Osteoblast (primary cell): ENCODE measurements at regions not wholly inside any gene's neighbourhood (a gene's known extent, or its start where the extent isn't known, plus 50 kb on each side); places are given as distances from the start of the nearest gene placed in this dataset.
A peak's percentile ranks its signal among the peaks of the same experiment; 100 is the strongest.

Experiments used
- DNase-seq: peaks from one replicate; pipeline ENCODE4 v3.0.0; 2011; ENCODE audit warnings: low spot score, mixed read lengths; ENCODE audit not compliant: insufficient read length; ENCODE audit errors: missing footprints
- H2AFZ ChIP-seq: 2 replicates; pipeline ENCODE4 v1.6.0; 2011; ENCODE audit warnings: mild to moderate bottlenecking, low read length
- H3K27ac ChIP-seq: 2 replicates; pipeline ENCODE4 v1.5.1; 2011; ENCODE audit warnings: mild to moderate bottlenecking, low read depth, low read length, moderate library complexity
- H3K27me3 ChIP-seq: 2 replicates; pipeline ENCODE4 v1.6.0; 2012; ENCODE audit warnings: mild to moderate bottlenecking, control low read depth, inconsistent platforms, low read length, moderate library complexity; ENCODE audit not compliant: insufficient read depth
- H3K36me3 ChIP-seq: 2 replicates; pipeline ENCODE4 v1.5.1; 2011; ENCODE audit warnings: mild to moderate bottlenecking, low read length, control low read depth, moderate library complexity; ENCODE audit not compliant: insufficient read depth
- H3K4me1 ChIP-seq: 2 replicates; pipeline ENCODE4 v1.5.1; 2011; ENCODE audit warnings: mild to moderate bottlenecking, low read length, control low read depth, moderate library complexity; ENCODE audit not compliant: insufficient read depth
- H3K4me2 ChIP-seq: 2 replicates; pipeline ENCODE4 v1.6.0; 2011; ENCODE audit warnings: mild to moderate bottlenecking, low read length; ENCODE audit not compliant: insufficient read depth
- H3K4me3 ChIP-seq: fragments of 200-600 bp; sonication (generic); 3 replicates; pipeline ENCODE4 v1.5.1; 2012; ENCODE audit warnings: mild to moderate bottlenecking, low read length, inconsistent platforms; ENCODE audit not compliant: insufficient read depth
- H3K79me2 ChIP-seq: 2 replicates; pipeline ENCODE4 v1.6.0; 2012; ENCODE audit warnings: mild to moderate bottlenecking, low read length, control low read depth, inconsistent platforms; ENCODE audit not compliant: insufficient read depth
- H3K9me3 ChIP-seq: 2 replicates; pipeline ENCODE4 v1.5.1; 2011; ENCODE audit warnings: low read depth, low read length, control low read depth
- H4K20me1 ChIP-seq: 2 replicates; pipeline ENCODE4 v1.6.0; 2012; ENCODE audit warnings: mild to moderate bottlenecking, low read length, control low read depth; ENCODE audit not compliant: insufficient read depth
- TF ChIP-seq, protein P1 (sequence below): IDR thresholded peaks from 2 replicates; pipeline ENCODE4 v1.5.1; 2011; ENCODE audit warnings: mild to moderate bottlenecking, low read depth, low read length, moderate library complexity; ENCODE audit errors: extremely low read depth

DNA sequence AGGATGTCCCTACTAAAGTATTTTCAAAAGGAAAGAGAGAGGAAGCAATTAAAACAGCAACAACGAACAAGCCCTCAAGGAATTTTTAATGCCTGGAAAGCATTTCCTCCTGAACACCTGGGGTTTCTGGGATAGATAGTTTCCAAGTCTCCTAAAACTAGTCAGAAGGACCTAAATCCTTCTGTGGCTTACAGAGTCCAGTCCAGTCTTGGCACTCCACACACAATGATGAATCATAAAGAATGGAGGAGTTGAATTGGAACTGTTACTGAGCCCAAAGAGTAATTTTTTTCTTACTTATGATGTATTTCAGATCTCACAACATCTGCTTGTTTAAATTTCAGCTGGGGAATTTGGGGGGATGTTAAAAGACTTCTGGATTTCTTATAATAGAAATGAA, 144.6 kb upstream of the SETBP1 start:
- Histone ChIP-seq H3K79me2 (no peaks in the 10 kb centered on the region), H3K27me3 (peaks cover 4% of the 10 kb centered on the region), H3K4me3 (no peak overlapping the region), H3K9me3 (no peaks in the 10 kb centered on the region), H3K36me3 (no peaks in the 10 kb centered on the region), H3K27ac (no peak overlapping the region), H3K4me2 (no peak overlapping the region), H3K4me1 (peaks cover 14% of the 10 kb centered on the region), H2AFZ (no peak overlapping the region), H4K20me1 (no peaks in the 10 kb centered on the region)
- DNase-seq: peak; percentile 78
- TF ChIP-seq, protein P1, sequence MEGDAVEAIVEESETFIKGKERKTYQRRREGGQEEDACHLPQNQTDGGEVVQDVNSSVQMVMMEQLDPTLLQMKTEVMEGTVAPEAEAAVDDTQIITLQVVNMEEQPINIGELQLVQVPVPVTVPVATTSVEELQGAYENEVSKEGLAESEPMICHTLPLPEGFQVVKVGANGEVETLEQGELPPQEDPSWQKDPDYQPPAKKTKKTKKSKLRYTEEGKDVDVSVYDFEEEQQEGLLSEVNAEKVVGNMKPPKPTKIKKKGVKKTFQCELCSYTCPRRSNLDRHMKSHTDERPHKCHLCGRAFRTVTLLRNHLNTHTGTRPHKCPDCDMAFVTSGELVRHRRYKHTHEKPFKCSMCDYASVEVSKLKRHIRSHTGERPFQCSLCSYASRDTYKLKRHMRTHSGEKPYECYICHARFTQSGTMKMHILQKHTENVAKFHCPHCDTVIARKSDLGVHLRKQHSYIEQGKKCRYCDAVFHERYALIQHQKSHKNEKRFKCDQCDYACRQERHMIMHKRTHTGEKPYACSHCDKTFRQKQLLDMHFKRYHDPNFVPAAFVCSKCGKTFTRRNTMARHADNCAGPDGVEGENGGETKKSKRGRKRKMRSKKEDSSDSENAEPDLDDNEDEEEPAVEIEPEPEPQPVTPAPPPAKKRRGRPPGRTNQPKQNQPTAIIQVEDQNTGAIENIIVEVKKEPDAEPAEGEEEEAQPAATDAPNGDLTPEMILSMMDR: no peak

DNA sequence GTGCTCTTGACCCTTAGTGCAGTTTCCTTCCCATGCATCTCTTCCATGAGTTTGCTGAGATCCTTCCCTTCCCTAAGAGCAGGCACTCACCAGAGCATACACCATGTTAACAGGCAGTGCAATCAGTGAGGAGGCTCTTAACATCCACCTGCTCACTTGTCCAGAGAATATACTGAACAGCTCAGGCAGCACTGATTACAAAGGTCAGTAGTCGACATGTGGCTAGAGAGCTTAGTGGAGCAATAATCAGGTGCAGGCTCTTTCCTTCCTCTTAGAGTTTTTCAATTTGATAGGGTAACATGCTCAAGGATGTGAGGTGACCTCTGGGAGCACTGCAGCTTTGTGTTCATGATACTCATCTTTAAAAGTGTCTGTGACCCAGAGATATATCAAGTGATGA, 144.1 kb upstream of the SETBP1 start:
- Histone ChIP-seq H3K4me2 (no peak overlapping the region), H3K4me1 (peaks cover 18% of the 10 kb centered on the region), H3K79me2 (no peaks in the 10 kb centered on the region), H3K27ac (no peak overlapping the region), H3K36me3 (no peaks in the 10 kb centered on the region), H4K20me1 (no peaks in the 10 kb centered on the region), H3K9me3 (no peaks in the 10 kb centered on the region), H2AFZ (no peak overlapping the region), H3K4me3 (no peak overlapping the region), H3K27me3 (no peaks in the 10 kb centered on the region)
- TF ChIP-seq, protein P1: no peak
- peak; percentile 67 for DNase-seq

DNA sequence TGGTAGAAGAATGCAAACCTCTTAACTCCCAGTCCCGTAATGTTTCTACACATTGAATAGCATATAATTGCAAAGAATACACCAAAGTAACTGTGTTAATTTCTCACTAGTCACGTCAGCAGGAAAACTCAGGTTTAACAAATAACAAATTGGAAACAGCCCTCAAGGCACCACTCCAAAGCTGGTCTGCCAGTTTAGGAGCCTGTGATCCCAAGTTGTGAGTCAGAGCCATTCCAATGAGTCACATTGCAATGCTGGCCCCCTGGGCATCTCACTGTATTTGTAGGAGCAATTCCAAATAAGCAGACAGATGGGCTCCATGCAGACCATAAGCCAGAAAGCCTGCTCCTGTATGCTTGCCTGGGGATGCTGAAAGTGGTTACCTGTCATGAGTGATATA, 143.2 kb upstream of the SETBP1 start:
- no peaks in the 10 kb centered on the region for H3K27me3 ChIP-seq

DNA sequence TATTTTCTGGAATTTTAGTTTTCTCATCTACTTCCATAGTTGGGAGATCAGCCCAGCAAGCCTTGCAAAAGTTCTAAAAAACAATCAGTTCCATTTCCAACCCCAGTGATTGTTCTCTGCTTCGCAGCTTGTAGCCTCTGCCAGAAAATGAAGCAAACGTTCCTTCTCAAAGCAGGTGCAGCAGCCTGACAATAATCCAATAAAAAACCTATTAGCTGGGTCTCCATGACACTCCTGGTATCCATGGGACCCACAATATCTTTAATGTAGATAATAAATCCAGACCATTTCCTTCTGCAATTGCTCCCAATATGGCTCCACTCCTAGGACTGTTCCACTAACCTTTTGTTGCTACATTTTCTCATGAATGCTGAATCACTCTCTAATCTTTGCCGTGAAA, 140.8 kb upstream of the SETBP1 start:
- H3K9me3 ChIP-seq: no peaks in the 10 kb centered on the region
- no peaks in the 10 kb centered on the region for H3K27me3 ChIP-seq
- no peaks in the 10 kb centered on the region for H4K20me1 ChIP-seq
- H3K36me3 ChIP-seq: no peaks in the 10 kb centered on the region
- H2AFZ ChIP-seq: no peak overlapping the region
- no peak overlapping the region for H3K27ac ChIP-seq
- H3K4me3 ChIP-seq: no peak overlapping the region
- no peak for DNase-seq
- TF ChIP-seq, protein P1: no peak
- H3K4me1 ChIP-seq: peaks cover 18% of the 10 kb centered on the region
- no peak overlapping the region for H3K4me2 ChIP-seq
- no peaks in the 10 kb centered on the region for H3K79me2 ChIP-seq

More for the DNA sequence above, 143.2 kb upstream of the SETBP1 start:
- Histone ChIP-seq H3K79me2 (no peaks in the 10 kb centered on the region), H3K4me1 (peaks cover 18% of the 10 kb centered on the region), H3K9me3 (no peaks in the 10 kb centered on the region), H3K4me2 (peak overlapping the region; percentile 41), H3K36me3 (no peaks in the 10 kb centered on the region), H2AFZ (no peak overlapping the region), H4K20me1 (no peaks in the 10 kb centered on the region), H3K27ac (no peak overlapping the region), H3K4me3 (no peak overlapping the region)
- peak; percentile 68 for DNase-seq
- TF ChIP-seq, protein P1: no peak
